Skeletal muscle tissue (tissue), 3 donors: ENCODE measurements at regions not wholly inside any gene's neighbourhood (a gene's known extent, or its start where the extent isn't known, plus 50 kb on each side); places are given as distances from the start of the nearest gene placed in this dataset.

Source experiments
- H3K27ac ChIP-seq: one replicate; pipeline ENCODE4 v1.7.0; 2013; ENCODE audit warnings: mild to moderate bottlenecking, low read depth, low read length, inconsistent platforms
- H3K27me3 ChIP-seq, 3 donors: one replicate each; pipeline ENCODE4 v1.7.0; 2013; ENCODE audit warnings: low read length in 3 of 3; ENCODE audit not compliant: control insufficient read depth in 3 of 3, insufficient read depth in 3 of 3
- H3K36me3 ChIP-seq, 3 donors: one replicate each; pipeline ENCODE4 v1.7.0; 2013; ENCODE audit warnings: low read length in 3 of 3; ENCODE audit not compliant: control insufficient read depth in 3 of 3, insufficient read depth in 3 of 3
- H3K4me1 ChIP-seq, 3 donors: one replicate each; pipeline ENCODE4 v1.7.0; 2013; ENCODE audit warnings: low read length in 3 of 3, mild to moderate bottlenecking in 3 of 3; ENCODE audit not compliant: control insufficient read depth in 3 of 3, insufficient read depth in 3 of 3
- H3K4me3 ChIP-seq, 3 donors: one replicate each; pipeline ENCODE4 v1.7.0; 2013; ENCODE audit warnings: low read length in 3 of 3
- H3K9ac ChIP-seq, 3 donors: one replicate each; pipeline ENCODE4 v1.7.0; 2013; ENCODE audit warnings: low read length in 3 of 3, mild to moderate bottlenecking in 3 of 3, moderate library complexity in 2 of 3, low read depth in 1 of 3
- H3K9me3 ChIP-seq, 3 donors: one replicate each; pipeline ENCODE4 v1.7.0; 2013; ENCODE audit warnings: low read length in 3 of 3; ENCODE audit not compliant: control insufficient read depth in 3 of 3
- donor health status: Osteomylitis.

DNA sequence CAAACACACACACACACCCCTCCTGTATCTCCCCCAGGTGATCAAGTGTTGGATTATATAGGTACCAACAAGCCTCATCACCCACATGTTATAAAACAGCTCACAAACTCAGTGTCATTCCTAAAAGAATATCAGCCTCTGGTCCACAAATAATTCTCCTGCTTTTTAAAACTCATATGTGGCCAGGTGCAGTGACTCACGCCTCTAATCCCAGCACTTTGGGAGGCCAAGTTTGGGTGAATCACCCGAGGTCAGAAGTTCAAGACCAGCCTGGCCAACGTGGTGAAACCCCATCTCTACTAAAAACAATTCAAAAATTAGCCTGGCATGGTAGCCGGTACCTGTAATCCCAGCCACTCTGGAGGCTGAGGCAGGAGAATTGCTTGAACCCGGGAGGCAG, 87.8 kb downstream of the LRATD1 start:
- Histone ChIP-seq H3K9ac (no peak overlapping the region), H3K27me3 (no peaks in the 10 kb centered on the region), H3K4me1 (no peaks in the 10 kb centered on the region), H3K9me3 (no peaks in the 10 kb centered on the region), H3K27ac (no peak overlapping the region), H3K4me3 (no peak overlapping the region), H3K36me3 (no peaks in the 10 kb centered on the region)

DNA sequence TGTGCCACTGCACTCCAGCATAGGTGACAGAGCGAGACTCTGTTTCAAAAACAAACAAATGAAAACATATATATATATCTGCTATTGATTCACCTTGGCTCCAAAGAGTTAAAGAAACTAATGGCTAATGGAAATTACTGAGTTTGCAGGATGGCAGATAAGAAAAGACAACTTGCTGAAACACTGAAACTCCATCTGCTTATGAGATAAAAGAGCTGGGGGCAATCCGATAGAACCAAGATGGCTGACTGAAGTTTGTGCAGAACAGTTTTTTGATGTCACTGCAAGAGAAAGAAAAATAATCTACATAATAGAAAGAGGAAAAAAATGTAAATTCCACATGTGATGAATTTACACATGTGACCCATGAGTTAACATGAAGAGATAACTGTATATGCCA, 88.2 kb downstream of the LRATD1 start:
- Histone ChIP-seq H3K27ac (no peak overlapping the region), H3K27me3 (no peaks in the 10 kb centered on the region), H3K9me3 (no peaks in the 10 kb centered on the region), H3K4me1 (no peaks in the 10 kb centered on the region), H3K4me3 (no peak overlapping the region), H3K9ac (no peak overlapping the region), H3K36me3 (no peaks in the 10 kb centered on the region)

- Histone ChIP-seq H3K9ac (no peak overlapping the region), H3K27me3 (no peaks in the 10 kb centered on the region), H3K27ac (no peak overlapping the region), H3K36me3 (no peaks in the 10 kb centered on the region), H3K4me3 (no peak overlapping the region), H3K4me1 (no peaks in the 10 kb centered on the region), H3K9me3 (no peaks in the 10 kb centered on the region)
These were observed 90.5 kb downstream of the LRATD1 start for GRCh38 chr2:14722904-14723570.

DNA sequence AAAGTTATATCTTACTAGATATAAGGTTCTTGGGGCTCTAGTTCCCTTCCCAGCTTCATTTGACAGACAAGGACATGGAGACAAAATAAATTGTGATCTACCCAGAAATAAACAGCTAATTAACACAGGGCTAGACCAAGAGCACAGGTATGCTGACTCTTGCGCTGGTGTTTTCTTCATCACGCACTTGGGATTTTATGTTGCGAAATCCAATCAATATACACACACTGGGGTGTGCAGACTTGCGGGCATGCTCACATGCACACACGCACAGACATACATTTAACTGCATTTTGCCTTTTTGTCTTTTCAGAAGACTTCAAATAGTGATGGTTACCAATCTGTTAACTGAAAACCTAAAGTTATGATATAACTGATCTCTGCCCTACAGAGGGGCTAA, 91.2 kb downstream of the LRATD1 start:
- Histone ChIP-seq H3K4me1 (no peaks in the 10 kb centered on the region), H3K27ac (no peak overlapping the region), H3K4me3 (no peak overlapping the region), H3K9me3 (no peaks in the 10 kb centered on the region), H3K9ac (no peak overlapping the region), H3K36me3 (no peaks in the 10 kb centered on the region), H3K27me3 (no peaks in the 10 kb centered on the region)

DNA sequence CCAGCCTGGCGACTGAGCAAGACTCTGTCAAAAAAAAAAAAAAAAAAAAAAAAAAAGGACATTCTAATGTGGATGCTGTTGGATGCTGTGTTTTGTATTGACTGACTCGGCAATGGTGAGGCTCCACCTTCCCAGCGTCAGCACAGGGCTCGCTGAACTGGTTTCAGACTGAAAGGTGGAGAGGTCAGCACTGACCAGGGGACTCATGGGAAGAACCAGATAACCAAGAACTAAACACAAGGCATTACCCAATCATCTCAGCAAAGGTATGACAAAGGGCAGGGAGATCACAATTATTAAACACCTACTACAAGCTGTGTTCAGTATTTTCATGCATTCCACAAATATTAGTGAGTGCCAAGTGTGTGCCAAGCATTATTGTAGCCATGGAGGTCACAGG, 103.2 kb downstream of the LRATD1 start:
- Histone ChIP-seq H3K9ac (no peak overlapping the region), H3K4me3 (no peak overlapping the region), H3K4me1 (no peaks in the 10 kb centered on the region), H3K27ac (no peak overlapping the region), H3K27me3 (no peaks in the 10 kb centered on the region), H3K36me3 (no peaks in the 10 kb centered on the region), H3K9me3 (no peaks in the 10 kb centered on the region)

- H3K9ac ChIP-seq = no peak overlapping the region
- no peaks in the 10 kb centered on the region for H3K27me3 ChIP-seq
- no peak overlapping the region for H3K27ac ChIP-seq
- H3K9me3 ChIP-seq = no peaks in the 10 kb centered on the region
- H3K4me1 ChIP-seq = no peaks in the 10 kb centered on the region
- no peak overlapping the region for H3K4me3 ChIP-seq
- no peaks in the 10 kb centered on the region for H3K36me3 ChIP-seq
These were observed 104.7 kb downstream of the LRATD1 start for GRCh38 chr2:14737201-14737600.

- H3K4me1 ChIP-seq = peaks cover 0 to 4% (median 2%) of the 10 kb centered on the region in 3 donors
- H3K9me3 ChIP-seq = peaks cover 0 to 5% (median 2%) of the 10 kb centered on the region in 3 donors
- H3K36me3 ChIP-seq = no peaks in the 10 kb centered on the region
- H3K27ac ChIP-seq = no peak overlapping the region
- H3K4me3 ChIP-seq = no peak overlapping the region
- no peaks in the 10 kb centered on the region for H3K27me3 ChIP-seq
- H3K9ac ChIP-seq = no peak overlapping the region
These were observed 111.3 kb downstream of the LRATD1 start for GRCh38 chr2:14743861-14744260.

DNA sequence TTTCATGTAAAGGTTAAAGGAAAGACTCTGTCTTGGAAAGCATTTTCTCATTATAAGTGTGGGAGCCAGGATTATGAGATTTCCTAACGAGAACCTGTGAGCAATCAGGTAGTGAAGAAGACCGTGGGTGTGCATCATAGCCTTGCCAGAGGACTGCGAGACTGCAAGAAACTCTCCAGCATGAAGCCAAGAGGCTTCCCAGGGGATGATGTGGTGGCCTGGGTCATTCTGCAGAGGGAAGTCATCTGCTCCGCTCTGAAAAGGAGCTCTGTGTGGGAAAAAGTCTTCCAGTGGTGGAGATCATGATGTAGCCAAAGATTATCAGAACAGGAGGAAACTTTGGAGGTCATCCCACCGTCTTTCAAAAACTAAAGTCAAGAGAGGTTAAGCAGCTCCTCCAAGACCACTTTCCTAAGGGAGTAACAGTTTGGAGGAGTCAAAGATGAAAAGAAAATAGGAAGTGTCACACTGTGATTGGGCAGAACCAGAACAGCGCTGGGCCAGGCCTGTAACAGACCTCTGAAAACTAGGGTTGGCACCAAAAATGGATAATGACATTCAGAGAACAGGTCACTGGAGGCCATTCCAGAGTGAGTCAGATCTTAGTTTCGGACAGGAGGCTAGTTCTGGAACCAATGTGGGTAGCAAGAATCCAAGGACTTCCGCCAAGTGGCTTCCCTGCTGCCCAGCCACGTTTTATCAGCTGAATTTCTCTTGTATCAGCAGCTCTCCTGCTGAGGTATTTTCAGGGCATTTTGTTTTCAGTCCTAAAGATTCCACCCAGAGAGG, 113.0 kb downstream of the LRATD1 start:
- peaks cover 0 to 4% (median 2%) of the 10 kb centered on the region in 3 donors for H3K4me1 ChIP-seq
- H3K9me3 ChIP-seq = peaks cover 0 to 5% (median 2%) of the 10 kb centered on the region in 3 donors
- no peak overlapping the region for H3K27ac ChIP-seq
- no peaks in the 10 kb centered on the region for H3K36me3 ChIP-seq
- no peak overlapping the region for H3K4me3 ChIP-seq
- H3K9ac ChIP-seq = no peak overlapping the region
- no peaks in the 10 kb centered on the region for H3K27me3 ChIP-seq

DNA sequence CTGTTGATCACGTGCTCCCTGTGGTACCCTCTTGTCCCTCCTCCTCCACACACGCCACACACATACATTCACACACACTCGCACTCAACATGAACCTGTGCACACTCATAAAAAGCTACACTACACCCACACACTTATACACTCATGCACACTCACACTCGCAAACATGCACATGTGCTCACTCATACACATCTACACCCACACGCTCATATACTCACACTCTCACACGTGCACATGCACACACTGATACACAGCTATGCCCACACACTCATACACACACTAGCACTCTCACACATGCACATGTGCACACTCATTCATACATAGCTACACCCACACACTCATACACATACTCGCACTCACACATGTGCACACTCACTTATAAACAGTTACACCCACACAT, 113.6 kb downstream of the LRATD1 start:
- Histone ChIP-seq H3K36me3 (no peaks in the 10 kb centered on the region), H3K9ac (no peak overlapping the region), H3K27me3 (no peaks in the 10 kb centered on the region), H3K9me3 (peaks cover 0 to 5% (median 2%) of the 10 kb centered on the region in 3 donors), H3K4me3 (no peak overlapping the region), H3K27ac (no peak overlapping the region), H3K4me1 (peaks cover 0 to 4% (median 2%) of the 10 kb centered on the region in 3 donors)

GRCh38 chr2:14747447-14747846, 114.9 kb downstream of the LRATD1 start:
- no peak overlapping the region for H3K4me3 ChIP-seq
- no peak overlapping the region for H3K9ac ChIP-seq
- H3K4me1 ChIP-seq = peaks cover 0 to 4% (median 2%) of the 10 kb centered on the region in 3 donors
- H3K27me3 ChIP-seq = no peaks in the 10 kb centered on the region
- H3K36me3 ChIP-seq = no peaks in the 10 kb centered on the region
- no peak overlapping the region for H3K27ac ChIP-seq
- peaks cover 0 to 5% (median 2%) of the 10 kb centered on the region in 3 donors for H3K9me3 ChIP-seq
